DND-41 (cell line): ENCODE measurements at regions not wholly inside any gene's neighbourhood (a gene's known extent, or its start where the extent isn't known, plus 50 kb on each side); places are given as distances from the start of the nearest gene placed in this dataset.

Experiments
- ATAC-seq: fragments of 200-7000 bp; cut with Tn5 transposase; 3 replicates; pipeline ENCODE4 v1.9.1; 2021; ENCODE audit warnings: low read depth; ENCODE audit not compliant: insufficient read depth
- DNase-seq: peaks from one replicate; pipeline ENCODE4 v3.0.0-alpha.2; 2020
- H2AFZ ChIP-seq: 2 replicates; pipeline ENCODE4 v1.6.0; 2012; ENCODE audit warnings: low read depth, low read length
- H3K27ac ChIP-seq: 2 replicates; pipeline ENCODE4 v1.5.1; 2012; ENCODE audit warnings: low read length, inconsistent platforms
- H3K27me3 ChIP-seq: fragments of 200-600 bp; sonication (generic); 2 replicates; pipeline ENCODE4 v1.6.0; 2012; ENCODE audit warnings: low read length, mild to moderate bottlenecking, inconsistent platforms; ENCODE audit not compliant: insufficient read depth, poor library complexity
- H3K36me3 ChIP-seq: 2 replicates; pipeline ENCODE4 v1.5.1; 2012; ENCODE audit warnings: low read length, inconsistent platforms; ENCODE audit not compliant: insufficient read depth
- H3K4me1 ChIP-seq: 2 replicates; pipeline ENCODE4 v1.5.1; 2012; ENCODE audit warnings: mild to moderate bottlenecking, low read length; ENCODE audit not compliant: insufficient read depth
- H3K4me2 ChIP-seq: 2 replicates; pipeline ENCODE4 v1.6.0; 2012; ENCODE audit warnings: mild to moderate bottlenecking, moderate library complexity, low read length, inconsistent platforms; ENCODE audit not compliant: insufficient read depth
- H3K4me3 ChIP-seq, 2 experiments: fragments of 200-600 bp in 1 of 2; shearing (Covaris generic) in 1 of 2; 2 replicates each; pipeline ENCODE4 v1.5.1; 2012 to 2016; ENCODE audit warnings: inconsistent platforms in 2 of 2, low read length in 2 of 2, mild to moderate bottlenecking in 2 of 2, low read depth in 1 of 2, moderate library complexity in 1 of 2
- H3K79me2 ChIP-seq: 2 replicates; pipeline ENCODE4 v1.6.0; 2012; ENCODE audit warnings: low read length, inconsistent platforms; ENCODE audit not compliant: insufficient read depth
- H3K9ac ChIP-seq: 2 replicates; pipeline ENCODE4 v1.6.0; 2012; ENCODE audit warnings: low read depth, mild to moderate bottlenecking, inconsistent platforms, low read length, moderate library complexity
- H3K9me3 ChIP-seq: 2 replicates; pipeline ENCODE4 v1.5.1; 2012; ENCODE audit warnings: low read length, moderate library complexity, mild to moderate bottlenecking, inconsistent platforms; ENCODE audit not compliant: insufficient read depth, severe bottlenecking
- H4K20me1 ChIP-seq: 2 replicates; pipeline ENCODE4 v1.6.0; 2012; ENCODE audit warnings: low read length; ENCODE audit not compliant: insufficient read depth
- EZH2 ChIP-seq: IDR thresholded peaks from 3 replicates; pipeline ENCODE4 v1.6.1; 2012; ENCODE audit warnings: borderline replicate concordance, low read depth, mild to moderate bottlenecking, moderate library complexity, low read length, inconsistent platforms; ENCODE audit not compliant: severe bottlenecking
- TF ChIP-seq, protein P1 (sequence below): IDR thresholded peaks from 2 replicates; pipeline ENCODE4 v1.5.1; 2012; ENCODE audit warnings: borderline replicate concordance, low read length, moderate library complexity, mild to moderate bottlenecking; ENCODE audit not compliant: poor library complexity, severe bottlenecking; ENCODE audit errors: extremely low read depth

DNA sequence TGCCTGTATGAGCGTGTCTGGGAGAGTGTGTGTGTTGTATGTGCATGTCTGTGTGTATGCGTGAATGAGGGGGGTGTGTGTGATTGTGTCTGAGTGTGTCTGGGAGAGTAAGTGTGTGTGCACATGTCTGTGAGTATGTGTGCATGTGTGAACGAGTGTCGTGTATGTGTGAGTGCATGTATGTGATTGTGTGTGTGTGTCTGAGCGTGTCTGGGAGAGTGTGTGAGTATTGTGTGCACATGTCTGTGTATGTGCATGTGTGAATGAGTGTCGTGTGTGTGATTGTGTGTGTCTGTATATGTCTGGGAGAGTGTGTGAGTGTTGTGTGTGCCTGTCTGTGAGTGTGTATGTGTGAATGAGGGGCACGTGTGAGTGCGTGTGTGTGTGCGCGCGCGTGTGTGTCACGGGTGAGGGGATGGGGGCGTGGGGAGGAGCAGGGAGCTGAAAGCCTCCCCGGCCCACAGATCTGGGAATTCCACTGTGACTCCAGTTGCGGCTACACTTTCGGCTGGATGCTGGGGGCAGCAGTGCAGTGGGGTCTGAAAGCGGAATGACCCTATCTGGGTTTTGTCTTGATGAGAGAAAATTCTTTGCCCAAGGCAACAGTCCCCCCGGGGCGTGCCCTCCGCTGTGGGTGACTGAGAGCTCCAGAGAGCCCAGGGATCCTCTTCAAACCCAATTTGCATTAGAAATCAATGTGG is 138.1 kb upstream of the MED13L start:
- no peak for DNase-seq
- no peaks in the 10 kb centered on the region for H3K27me3 ChIP-seq
- H3K79me2 ChIP-seq: no peaks in the 10 kb centered on the region
- no peaks in the 10 kb centered on the region for H4K20me1 ChIP-seq
- H3K4me3 ChIP-seq: no peak overlapping the region
- ATAC-seq: no peak
- H3K9me3 ChIP-seq: no peaks in the 10 kb centered on the region
- H3K9ac ChIP-seq: no peak overlapping the region
- no peak overlapping the region for H3K4me2 ChIP-seq
- TF ChIP-seq EZH2: no peak
- TF ChIP-seq, protein P1, sequence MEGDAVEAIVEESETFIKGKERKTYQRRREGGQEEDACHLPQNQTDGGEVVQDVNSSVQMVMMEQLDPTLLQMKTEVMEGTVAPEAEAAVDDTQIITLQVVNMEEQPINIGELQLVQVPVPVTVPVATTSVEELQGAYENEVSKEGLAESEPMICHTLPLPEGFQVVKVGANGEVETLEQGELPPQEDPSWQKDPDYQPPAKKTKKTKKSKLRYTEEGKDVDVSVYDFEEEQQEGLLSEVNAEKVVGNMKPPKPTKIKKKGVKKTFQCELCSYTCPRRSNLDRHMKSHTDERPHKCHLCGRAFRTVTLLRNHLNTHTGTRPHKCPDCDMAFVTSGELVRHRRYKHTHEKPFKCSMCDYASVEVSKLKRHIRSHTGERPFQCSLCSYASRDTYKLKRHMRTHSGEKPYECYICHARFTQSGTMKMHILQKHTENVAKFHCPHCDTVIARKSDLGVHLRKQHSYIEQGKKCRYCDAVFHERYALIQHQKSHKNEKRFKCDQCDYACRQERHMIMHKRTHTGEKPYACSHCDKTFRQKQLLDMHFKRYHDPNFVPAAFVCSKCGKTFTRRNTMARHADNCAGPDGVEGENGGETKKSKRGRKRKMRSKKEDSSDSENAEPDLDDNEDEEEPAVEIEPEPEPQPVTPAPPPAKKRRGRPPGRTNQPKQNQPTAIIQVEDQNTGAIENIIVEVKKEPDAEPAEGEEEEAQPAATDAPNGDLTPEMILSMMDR: no peak
- peaks cover 7% of the 10 kb centered on the region for H3K4me1 ChIP-seq
- no peak overlapping the region for H3K27ac ChIP-seq
- H3K36me3 ChIP-seq: no peaks in the 10 kb centered on the region
- no peak overlapping the region for H2AFZ ChIP-seq

DNA sequence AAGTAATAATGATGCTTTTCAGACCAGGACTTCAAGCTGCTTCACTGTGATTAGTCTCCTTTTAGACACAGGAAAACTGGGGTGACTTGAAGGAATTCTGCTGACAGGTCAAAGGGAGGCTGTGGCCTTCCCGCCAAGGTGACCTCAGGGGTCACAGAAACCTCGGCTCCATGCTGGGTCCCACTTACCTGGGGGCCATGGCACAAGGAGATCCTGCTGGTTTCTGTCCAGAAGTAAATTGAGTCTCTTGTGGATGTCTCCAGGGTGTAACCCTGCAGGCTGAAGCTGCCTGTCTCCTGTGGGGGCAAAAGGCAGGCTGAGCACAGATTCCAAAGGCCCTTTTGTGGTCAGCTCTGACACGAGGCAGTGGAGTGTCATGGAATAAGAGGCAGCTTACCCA is 138.7 kb upstream of the MED13L start:
- ATAC-seq (no peak), DNase-seq (no peak)
- H2AFZ ChIP-seq: no peak overlapping the region
- H3K9me3 ChIP-seq: no peaks in the 10 kb centered on the region
- H3K4me2 ChIP-seq: no peak overlapping the region
- no peak overlapping the region for H3K9ac ChIP-seq
- no peak for TF ChIP-seq EZH2
- no peak overlapping the region for H3K4me3 ChIP-seq
- H3K27me3 ChIP-seq: no peaks in the 10 kb centered on the region
- H3K27ac ChIP-seq: no peak overlapping the region
- H3K4me1 ChIP-seq: peaks cover 7% of the 10 kb centered on the region
- no peaks in the 10 kb centered on the region for H3K79me2 ChIP-seq
- H4K20me1 ChIP-seq: no peaks in the 10 kb centered on the region
- H3K36me3 ChIP-seq: no peaks in the 10 kb centered on the region

DNA sequence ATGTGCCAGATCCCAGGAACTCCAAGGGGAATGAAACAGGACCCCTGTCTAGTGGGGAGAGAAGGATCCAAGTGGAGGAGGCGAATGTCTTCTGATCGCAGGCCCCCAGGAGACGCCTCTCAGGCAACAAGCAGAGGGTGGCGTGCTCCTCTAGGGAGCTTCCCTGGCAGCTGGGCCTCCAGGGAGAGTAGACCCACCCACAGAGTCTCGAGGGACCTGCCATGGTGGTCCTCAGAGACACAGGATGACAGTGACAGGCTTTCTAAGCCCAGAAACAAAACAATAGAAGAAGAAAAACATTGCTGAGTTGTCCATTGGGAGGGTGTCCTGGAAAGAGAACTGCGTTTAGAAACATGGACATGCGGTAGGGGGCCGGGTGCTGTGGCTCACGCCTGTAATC is 140.6 kb upstream of the MAP1LC3B2 start:
- no peak overlapping the region for H3K4me3 ChIP-seq
- DNase-seq (peak; percentile 54), ATAC-seq (peak; percentile 66)
- peaks cover 7% of the 10 kb centered on the region for H3K4me1 ChIP-seq
- H3K9me3 ChIP-seq: peaks cover 3% of the 10 kb centered on the region
- peak overlapping the region; percentile 13; the same call in 1 of the 2 replicates for H3K27ac ChIP-seq
- TF ChIP-seq, protein P1: peak; percentile 33
- TF ChIP-seq EZH2: no peak
- H4K20me1 ChIP-seq: no peaks in the 10 kb centered on the region
- no peak overlapping the region for H3K9ac ChIP-seq
- H3K27me3 ChIP-seq: no peaks in the 10 kb centered on the region
- no peaks in the 10 kb centered on the region for H3K36me3 ChIP-seq
- H3K79me2 ChIP-seq: no peaks in the 10 kb centered on the region
- no peak overlapping the region for H2AFZ ChIP-seq
- H3K4me2 ChIP-seq: no peak overlapping the region

DNA sequence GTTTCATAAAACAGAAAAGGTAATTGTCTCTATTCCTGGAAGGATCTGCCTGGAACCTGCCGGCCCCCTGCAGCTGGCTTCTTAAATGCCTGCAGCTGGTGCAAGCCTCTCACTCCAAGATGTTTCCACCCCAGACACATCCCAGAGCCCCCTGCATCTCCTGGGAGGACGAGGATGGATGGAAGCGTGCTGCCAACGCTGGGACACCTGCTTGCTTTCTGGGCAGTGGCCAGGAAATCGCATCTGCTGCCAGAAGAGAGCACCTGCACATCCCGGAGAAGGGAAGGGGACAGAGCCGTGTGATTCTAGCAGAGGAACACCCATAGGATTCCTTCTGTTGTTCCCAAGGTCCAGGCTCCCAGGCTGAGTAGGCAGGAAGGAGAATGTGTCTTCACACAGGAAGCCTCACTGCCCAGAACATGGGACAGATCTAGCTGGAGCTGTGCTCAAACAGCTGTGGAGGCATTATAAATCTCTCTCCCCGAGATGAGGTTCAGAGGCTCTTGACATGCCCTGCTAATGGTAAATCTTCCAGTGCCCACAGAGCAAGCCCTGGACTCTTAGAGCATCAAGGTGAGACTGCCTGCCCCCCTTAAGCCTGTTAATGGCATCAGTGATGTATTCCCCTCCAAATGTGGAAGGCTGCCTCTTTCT is 138.8 kb upstream of the MAP1LC3B2 start:
- DNase-seq (no peak), ATAC-seq (no peak)
- H3K4me2 ChIP-seq: no peak overlapping the region
- no peak overlapping the region for H3K4me3 ChIP-seq
- no peak overlapping the region for H2AFZ ChIP-seq
- H3K4me1 ChIP-seq: peaks cover 7% of the 10 kb centered on the region
- peaks cover 3% of the 10 kb centered on the region for H3K9me3 ChIP-seq
- H3K36me3 ChIP-seq: no peaks in the 10 kb centered on the region
- no peaks in the 10 kb centered on the region for H4K20me1 ChIP-seq
- no peak overlapping the region for H3K9ac ChIP-seq
- H3K27ac ChIP-seq: no peak overlapping the region
- TF ChIP-seq, protein P1: no peak
- no peak for TF ChIP-seq EZH2
- H3K79me2 ChIP-seq: no peaks in the 10 kb centered on the region
- H3K27me3 ChIP-seq: no peaks in the 10 kb centered on the region
